Tibial nerve (tissue), 3 donors: ENCODE measurements at regions not wholly inside any gene's neighbourhood (a gene's known extent, or its start where the extent isn't known, plus 50 kb on each side); places are given as distances from the start of the nearest gene placed in this dataset.

Experiments
- CTCF ChIP-seq, 5 experiments: fragments of 200-600 bp in 3 of 5; fragments of 450-650 bp in 2 of 5; sonication (generic) in 3 of 5; IDR thresholded peaks; one replicate each; pipeline ENCODE4 v1.5.1; 2016 to 2019; ENCODE audit warnings: antibody characterized with exemption in 5 of 5, mild to moderate bottlenecking in 3 of 5, moderate library complexity in 2 of 5
- POLR2A ChIP-seq, 2 donors: fragments of 450-650 bp; IDR thresholded peaks; one replicate each; pipeline ENCODE4 v1.6.1; 2017; ENCODE audit warnings: antibody characterized with exemption in 2 of 2, mild to moderate bottlenecking in 2 of 2, moderate library complexity in 2 of 2

GRCh38 chr2:41167014-41167413 is 715.1 kb upstream of the SLC8A1 start:
- no peak for TF ChIP-seq CTCF (IDR thresholded peaks at IDR 0.05)
- no peak for TF ChIP-seq POLR2A (IDR thresholded peaks at IDR 0.05)
